Astrocyte (in vitro differentiated cells and primary cell): ENCODE measurements at regions not wholly inside any gene's neighbourhood (a gene's known extent, or its start where the extent isn't known, plus 50 kb on each side); places are given as distances from the start of the nearest gene placed in this dataset.

ENCODE experiments used
- CTCF ChIP-seq: IDR thresholded peaks from 2 replicates; pipeline ENCODE4 v1.5.1; 2011; ENCODE audit warnings: low read depth, mild to moderate bottlenecking, inconsistent platforms, low read length, moderate library complexity; ENCODE audit not compliant: insufficient read depth
- EZH2 ChIP-seq: IDR thresholded peaks from 2 replicates; pipeline ENCODE4 v1.6.1; 2012; ENCODE audit warnings: mild to moderate bottlenecking, low read length, inconsistent platforms; ENCODE audit not compliant: insufficient read depth

GRCh38 chr1:13900583-13900982 is 200.6 kb downstream of the PRDM2 start:
- TF ChIP-seq CTCF (no peak), EZH2 (no peak)
